Dermis microvascular lymphatic vessel endothelial cell (primary cell): ENCODE measurements at regions not wholly inside any gene's neighbourhood (a gene's known extent, or its start where the extent isn't known, plus 50 kb on each side); places are given as distances from the start of the nearest gene placed in this dataset.
"Not testable (repeated sequence)": the region's sequence is repeated elsewhere in the genome, so short reads cannot be mapped to it uniquely, and the experiment has no call there.

Experiments used
- DNase-seq, 2 donors: peaks; one replicate each; pipeline versions ENCODE4 v3.0.0 to v3.0.0-alpha.2; 2010; ENCODE audit warnings: low read depth in 2 of 2

DNA sequence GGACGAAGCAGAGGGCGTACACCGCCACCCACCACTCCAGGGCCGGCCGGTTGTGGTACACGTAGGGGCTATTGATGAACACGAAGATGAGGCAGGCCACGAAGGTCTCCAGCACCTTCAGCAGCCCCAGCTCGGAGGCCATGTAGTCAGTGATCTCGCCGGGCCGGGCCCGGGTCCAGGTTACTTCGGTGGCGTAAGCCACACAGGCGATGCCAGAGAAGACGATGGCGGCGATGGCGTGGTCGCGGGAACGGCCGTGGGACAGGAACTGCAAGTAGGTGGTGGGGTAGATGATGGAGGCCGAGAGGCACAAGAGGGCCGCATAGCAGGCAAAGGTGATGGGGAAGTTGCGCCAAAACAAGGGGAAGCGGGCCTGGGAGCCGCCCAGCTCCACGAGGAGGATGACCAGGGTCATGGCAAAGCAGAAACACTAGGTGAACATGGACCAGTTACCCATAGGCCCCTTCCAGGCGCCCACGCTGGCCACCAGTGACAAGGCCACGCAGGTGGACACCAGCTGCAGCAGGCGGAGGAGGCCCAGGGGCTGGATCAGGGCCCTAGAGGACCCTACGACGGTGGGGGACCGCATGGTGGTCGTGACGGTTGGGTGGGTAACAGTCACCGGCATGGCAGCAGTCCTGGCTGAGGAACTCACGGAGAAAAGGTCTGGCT, 128.4 kb upstream of the FAM98A start:
- DNase-seq, result no peak

DNA sequence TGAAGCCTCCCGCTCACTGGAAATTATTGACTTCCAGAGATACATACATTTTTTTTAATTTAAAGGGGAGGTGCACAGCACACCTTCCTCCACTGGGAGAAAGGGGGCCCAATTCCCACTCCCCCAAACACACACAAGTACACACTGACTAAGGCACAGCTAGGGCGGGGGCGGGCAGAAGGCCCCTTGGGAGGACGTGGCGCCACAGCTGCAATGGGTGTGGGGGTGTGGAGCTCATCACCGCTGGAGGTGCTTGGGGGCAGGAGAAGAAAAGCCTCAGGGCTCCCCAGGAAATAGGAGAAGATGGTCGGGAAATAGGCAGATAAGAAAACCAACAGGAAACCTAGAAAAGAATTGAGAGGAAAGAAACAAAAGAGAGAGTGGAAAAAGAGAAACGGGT, 127.3 kb upstream of the FAM98A start:
- DNase-seq, result no peak

DNA sequence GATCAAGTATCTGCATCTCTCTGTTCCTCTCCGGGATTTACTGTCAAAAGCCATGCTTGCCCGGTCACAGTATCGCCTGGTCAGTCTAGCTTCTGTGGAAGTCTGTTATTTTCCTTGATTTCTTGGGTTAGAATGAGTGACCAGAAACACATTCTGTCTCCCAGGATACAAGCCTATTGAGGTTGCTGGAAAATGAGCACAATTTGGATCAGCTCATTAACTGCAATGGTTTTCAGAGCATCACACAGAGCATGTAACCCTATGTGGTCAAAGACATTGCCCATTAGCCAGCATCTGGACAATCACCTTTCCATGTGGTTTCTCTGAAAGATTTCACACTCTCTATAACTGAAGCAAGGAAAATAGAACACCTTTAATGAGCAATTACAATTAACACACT, 124.2 kb upstream of the FAM98A start:
- no peak for DNase-seq

DNA sequence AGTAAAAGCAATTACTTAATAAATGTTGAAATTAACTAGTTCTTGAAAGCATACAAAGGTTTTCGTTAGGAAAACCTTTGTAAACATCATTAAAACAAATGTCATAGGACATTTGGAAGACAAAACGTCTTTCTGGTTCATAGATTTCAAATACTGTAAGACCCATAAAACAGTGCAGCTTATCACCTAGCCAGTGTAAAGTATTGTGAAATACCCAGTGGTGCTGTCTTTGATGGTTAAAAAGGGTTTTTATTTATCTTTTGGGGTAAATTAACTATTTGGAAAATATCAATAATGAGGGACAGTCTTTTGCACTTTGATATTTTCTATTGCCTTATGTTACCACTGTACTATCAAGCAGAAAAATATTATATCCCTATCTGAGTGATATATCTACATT, 120.0 kb upstream of the FAM98A start:
- no peak for DNase-seq

DNA sequence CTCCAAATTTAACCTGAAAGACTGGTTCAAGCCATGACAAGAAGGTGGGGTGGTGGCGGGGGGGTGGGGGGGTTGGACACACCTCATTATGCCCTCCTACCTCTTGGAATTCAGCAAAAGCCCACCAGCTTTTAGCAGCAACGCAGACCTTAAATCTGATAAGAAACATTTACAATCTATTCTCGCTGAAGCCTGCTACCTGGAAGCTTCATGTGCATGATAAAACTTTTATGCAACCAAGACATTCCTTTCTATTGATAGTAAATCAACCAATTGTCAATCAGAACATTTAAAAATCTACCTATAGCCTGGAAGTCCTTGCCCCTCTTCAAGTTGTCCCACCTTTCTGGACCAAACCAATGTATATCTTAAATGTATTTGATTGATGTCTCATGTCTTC, 113.6 kb upstream of the FAM98A start:
- DNase-seq, result no peak

DNA sequence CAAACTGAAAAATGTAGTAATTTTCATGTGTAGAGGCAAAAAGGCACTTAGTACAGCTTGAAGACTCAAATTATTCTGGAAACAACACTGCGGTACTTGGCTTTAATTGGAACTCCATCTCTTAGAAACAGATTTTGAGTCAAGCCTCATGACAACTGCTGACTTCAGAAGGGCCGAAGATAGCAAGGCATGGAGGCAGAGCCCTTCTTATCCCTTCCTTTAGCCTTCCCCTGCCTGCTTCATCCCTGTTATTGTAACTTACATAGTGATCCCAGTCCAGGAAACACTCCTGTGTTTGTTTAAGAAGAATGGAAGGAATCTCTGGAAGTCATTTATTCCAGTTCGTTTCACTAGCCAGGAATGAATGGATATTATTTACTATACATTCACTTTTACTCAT, 110.9 kb upstream of the FAM98A start:
- peak in 1 of 2 donors; percentile 64 for DNase-seq

DNA sequence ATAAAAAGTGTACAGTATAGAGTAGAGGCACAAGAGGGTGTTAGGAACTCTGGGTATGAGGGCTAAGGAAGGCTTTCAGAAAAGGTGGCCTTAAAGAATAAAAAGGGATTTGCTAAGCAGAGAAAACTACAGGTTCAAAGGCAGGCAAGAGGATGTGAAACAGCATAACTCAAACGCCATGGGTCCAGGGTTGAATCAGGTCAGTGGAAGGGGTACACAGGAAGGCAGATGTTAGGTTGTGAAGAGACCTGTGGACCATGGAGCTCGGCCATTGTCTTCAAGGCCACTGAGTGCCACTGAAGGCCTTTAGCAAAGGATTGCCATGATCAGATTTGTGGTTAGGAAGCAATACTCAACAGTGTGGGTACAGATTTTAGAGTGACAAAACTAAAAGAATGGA, 108.2 kb upstream of the FAM98A start:
- no peak for DNase-seq

DNA sequence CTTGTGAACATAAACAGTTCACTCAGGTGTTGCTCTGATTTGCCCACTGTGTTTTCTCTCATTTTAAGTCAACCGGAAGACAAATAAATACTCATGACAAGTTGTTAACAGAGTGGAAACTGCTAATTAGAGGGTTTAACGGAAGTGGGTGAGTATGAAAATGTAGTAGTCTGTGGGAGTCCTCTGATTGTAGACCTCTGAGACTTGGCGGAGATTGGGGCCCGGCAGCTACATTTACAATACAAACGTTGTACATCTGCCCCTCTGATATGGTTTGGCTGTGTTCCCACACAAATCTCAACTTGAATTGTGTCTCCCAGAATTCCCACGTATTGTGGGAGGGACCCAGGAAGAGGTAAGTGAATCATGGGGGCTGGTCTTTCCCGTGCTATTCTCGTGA, 107.3 kb upstream of the FAM98A start:
- DNase-seq, result no peak

DNA sequence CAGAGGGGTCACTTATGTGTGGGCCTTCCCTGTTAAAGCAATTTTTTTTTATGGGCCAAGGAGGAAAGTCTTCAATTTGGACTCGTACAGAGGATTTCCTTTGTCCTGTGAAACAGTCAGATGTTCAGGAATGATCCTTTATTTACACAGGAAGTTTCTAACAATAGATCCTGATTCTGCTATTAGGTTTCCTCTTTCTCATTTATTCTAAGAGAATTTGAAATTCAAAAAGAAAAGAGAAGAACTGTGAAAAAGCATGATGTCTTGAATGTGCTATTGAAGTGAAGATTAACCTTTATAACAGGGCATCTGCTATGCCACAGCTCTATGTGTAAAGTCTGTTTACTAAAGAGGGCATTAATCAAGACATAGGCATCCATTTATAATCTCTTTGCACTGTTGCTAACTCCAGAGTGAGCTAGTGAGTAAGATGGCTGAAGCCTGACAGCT, 105.3 kb upstream of the FAM98A start:
- peak in 1 of 2 donors; percentile 55 for DNase-seq

DNA sequence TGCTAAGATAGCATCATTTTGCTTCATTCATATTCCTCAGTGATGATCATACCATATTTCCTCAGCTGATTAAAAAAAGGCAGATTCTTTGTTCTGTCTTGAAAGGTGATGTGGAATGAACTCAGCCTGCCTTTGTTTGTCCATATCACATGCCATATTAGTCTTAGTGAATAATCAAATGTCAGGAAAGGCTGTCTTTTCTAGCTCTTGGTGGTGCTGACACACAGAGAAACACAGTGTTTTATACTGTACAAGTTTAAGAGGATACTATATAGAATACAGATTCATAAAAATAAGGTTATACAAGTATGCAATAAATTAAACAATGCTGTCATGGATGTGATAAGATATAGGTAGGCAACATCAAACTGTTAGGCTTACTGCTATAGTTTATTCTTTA, 97.1 kb upstream of the FAM98A start:
- no peak for DNase-seq

DNA sequence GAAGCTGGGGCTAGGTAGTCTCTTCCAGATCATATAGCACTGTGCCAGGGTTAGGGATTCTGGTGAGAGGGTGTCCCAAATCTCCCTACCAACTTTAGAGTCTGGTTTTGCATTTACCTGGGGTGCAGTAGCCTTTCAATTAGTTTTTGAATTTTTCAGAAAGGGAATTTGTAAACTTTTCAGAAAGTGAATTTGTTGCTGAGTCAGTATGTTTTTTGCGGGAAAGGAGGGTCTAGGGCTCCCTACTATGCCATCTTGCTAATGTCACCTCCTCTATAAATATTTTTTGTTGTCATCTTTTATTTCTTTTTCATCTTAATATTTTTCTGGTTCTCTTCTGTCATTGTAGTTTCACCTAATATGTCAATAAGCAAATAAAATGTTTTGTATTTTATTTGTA, 95.8 kb upstream of the FAM98A start:
- DNase-seq, result no peak

DNA sequence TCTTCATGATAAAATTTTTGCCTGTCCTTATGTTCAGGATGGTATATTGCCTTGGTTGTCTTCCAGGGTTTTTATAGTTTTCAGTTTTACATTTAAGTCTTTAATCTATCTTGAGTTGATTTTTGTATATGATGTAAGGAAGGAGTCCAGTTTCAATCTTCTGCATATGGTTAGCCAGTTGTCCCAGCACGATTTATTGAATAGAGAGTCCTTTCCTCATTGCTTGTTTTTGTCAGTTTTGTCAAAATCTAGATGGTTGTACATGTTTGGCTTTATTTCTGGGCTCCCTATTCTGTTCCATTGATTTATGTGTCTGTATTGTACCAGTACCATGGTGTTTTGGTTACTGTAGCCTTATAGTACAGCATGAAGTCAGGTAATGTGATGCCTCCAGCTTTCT, 91.6 kb upstream of the FAM98A start:
- DNase-seq, result not testable (repeated sequence)

DNA sequence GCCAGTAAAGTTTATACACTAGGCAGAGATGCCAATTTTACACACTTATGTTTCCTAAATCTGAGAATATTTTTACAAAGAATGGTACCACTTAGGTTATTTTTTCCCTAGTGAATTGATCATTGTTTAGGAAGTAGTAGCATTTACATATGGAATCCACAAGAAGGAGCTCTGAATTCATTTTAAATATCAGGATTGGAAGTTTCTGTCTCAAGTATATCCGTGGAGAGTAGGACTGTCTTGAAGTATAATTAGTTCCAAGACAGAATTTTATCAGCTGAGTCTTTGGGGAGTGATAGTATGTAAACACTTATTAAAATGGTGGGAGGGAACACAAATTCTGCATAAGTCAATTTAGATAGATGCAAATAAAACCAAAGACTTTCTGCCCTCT, 82.3 kb upstream of the FAM98A start:
- DNase-seq, result peak in 1 of 2 donors; percentile 34

DNA sequence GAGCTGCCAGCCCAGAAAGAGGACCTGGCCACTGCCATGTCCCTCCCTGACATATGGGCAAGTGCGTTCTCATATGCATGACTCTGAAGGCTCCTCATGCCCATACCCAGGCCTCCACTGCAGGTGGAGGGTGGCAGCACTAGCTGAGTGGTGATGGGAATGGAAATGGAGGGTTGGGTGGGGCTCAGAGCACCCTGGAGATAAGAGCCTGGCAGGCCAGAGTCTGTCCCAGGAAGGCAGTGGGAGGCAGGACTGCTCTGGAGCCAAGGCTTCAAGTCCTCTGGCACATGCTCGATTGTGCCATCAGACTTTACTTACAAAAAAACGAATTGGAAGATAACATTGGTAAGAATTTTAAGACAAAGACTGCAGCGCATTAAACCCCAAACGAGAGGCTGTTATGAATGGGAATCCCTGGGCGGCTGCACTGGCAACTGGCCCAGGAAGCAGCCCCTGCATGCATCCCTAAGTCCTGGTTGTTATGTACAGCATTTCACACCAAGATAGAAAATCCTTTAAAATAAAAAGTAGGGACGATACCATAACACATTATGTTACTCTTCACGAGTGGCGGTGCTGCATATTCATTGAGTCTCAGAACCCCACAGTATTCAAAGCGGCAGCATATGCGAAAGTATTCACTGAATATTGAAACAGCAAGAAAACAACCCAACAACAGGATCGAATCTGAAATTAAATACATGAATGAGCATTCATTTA, 81.7 kb upstream of the FAM98A start:
- no peak for DNase-seq

DNA sequence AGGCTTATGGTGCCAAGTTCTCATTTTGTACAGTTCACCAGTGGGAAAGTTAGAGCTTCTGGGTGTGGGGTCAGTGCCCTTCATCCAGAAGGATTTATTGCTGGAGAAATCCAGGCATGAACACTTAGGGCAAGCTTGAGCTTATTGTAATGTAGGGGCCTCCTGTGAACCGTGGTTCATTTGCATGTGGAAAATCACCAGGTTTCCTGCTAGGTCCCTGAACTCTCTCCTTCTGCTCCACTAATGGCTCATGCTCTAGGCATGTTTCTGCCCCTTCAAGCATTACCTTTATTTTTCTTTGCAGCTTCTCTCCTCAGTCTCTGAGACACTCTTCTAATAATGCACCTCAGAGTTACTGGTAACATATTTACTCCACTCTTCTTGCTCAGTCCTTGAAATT, 79.3 kb upstream of the FAM98A start:
- no peak for DNase-seq

DNA sequence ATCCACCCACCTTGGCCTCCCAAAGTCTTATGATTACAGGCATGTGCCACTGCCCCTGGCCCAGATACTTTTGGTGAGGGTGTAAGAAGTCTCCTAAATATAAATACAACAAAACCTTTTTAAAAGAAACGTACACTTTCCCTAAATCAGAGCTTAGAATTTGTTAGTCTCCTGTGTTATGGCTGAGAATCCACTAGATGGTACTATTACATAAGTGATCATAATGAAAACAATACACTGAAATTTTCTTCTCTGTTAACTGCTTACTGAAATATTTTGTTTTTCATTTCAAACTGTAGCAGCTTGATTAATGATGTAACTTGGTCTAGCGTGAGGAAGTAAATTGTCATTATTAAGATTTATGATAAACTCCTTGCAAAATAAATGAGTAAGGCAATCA, 74.8 kb upstream of the FAM98A start:
- DNase-seq, result peak; percentile 27 to 40

DNA sequence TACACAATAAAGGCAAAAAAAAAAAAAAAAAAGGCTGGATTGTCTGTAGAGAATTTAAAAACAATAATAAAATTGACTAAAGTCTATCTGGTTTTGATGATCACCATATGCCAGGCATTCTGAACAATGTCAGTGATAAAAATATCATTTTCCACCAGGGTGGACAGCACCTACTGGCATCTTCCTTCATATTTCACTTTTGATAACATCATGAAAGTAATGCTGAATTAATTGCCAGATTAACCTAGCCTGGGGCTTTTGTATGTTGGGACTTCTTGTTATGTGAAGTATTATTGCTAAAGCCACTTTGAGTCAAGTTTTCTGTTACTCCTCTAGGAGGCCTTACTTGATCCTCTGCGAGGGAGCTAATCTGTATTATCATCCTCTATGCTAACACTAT, 73.8 kb upstream of the FAM98A start:
- no peak for DNase-seq

DNA sequence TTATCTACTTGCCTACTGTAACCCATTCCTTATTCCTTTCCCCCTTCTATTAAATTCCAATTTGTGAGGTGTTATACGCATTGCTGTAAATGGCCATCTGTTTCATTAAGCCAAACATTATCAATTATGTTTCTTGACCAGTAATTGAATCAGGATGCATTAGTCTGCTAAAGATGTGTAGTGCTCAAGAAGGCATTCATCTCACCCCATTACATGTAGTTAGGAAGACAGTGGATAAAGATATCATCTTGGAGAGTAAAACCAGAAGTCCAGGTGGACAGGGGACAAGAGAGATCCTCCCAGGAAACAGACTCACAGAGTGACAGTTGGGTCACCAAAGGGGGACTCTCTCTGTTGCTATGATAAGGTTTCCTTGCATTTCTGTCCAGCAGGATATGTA, 73.3 kb upstream of the FAM98A start:
- no peak for DNase-seq

DNA sequence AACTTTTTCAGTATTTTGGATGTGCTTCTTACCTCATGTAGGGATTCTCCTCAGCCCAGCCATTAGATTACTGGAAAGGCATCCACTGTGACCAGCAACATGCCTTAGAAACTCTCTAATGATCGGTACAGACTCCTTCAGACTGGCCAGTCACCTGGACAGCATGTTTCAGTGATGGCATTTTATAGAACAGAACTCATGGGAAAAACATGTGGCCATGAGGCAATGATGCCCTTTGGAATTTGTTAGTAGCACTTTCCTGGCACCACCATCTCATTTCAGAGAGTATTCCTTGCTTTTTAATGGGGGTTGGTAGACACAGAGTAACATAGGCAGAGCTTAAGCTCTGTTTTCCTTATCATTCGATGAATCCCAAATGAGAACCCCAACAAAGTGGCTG, 72.1 kb upstream of the FAM98A start:
- DNase-seq, result no peak

DNA sequence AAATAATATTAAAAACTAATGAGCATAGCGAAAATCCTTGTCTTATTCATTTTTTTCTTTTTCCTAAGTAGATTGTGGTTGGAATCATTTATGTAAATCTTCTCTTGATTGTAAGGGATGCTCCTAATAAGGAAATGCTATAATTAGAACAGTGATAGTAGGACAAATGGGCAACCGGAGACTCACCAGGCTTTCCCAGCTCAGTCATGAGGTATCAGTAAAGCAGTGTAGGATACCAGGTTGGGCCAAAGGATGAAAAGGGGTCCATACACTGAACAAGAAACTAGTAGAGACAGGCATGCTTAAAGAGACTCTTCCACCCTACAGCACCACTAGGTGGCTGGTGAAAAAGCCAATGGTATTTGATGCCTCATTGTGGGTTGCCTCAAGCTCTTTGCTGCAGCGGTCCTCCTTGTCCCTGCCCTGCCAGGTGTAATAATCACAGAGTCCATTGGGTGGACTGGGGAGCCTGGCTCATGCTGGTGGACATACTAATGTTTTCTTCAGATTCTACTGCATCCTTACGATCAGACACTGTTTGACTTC, 71.4 kb upstream of the FAM98A start:
- no peak for DNase-seq

DNA sequence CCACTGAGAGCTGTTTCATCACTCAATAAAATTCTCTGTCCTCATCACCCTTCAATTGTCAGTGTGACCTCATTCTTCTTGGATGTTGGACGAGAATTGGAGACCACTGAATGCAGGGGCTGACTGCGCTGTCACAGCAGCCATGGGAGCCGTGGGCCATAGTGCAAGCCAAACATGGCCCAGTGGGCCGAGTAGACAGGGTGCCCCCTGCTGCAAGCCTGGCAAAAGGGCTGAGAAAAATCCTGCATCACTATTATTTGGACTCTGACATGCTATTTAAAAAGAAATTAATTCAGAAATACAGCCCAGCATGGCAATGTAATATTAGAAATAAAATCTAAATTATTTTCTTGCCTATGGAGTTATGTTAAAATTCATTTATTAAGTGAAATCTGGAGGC, 67.8 kb upstream of the FAM98A start:
- DNase-seq, result no peak

DNA sequence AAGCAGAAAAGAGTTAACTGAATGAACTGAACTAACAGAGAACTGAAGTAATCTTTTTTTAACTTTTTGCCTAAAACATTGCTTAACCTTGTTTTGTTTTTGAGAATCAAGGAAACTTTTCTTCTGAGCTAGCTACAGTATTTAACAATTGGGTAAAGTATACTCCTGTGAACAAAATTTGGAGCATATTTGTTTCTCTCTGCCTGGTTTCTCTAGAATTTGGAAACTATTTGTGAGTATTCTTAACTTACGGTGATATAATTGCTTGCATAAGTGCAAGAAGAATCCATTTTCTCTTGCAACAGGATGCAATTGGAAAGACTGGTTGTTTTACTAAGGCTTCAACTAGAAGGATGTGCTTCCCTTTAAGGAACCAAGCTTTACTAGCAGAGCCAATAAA, 65.9 kb upstream of the FAM98A start:
- DNase-seq, result no peak

DNA sequence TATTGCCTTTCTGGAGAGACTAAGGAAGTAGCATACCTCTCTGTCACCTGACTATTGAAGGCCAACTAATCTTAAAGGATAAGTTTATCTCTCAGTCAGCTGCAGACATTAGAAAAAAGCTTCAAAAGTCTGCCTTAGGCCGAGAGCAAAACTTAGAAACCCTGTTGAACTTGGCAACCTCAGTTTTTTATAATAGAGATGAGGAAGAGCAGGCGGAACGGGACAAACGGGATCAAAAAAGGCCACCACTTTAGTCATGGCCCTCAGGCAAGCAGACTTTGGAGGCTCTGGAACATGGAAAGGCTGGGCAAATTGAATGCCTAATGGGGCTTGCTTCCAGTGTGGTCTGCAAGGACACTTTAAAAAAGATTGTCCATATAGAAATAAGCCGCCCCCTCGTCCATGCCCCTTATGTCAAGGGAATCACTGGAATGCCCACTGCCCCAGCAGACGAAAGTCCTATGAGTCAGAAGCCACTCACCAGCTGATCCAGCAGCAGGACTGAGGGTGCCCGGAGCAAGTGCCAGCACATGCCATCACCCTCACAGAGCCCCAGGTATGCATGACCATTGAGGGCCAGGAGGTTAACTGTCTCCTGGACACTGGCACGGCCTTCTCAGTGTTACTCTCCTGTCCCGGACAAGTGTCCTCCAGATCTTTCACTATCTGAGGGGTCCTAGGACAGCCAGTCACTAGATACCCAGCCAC, 61.5 kb upstream of the FAM98A start:
- DNase-seq, result no peak
